PC-3 (cell line): ENCODE measurements at regions not wholly inside any gene's neighbourhood (a gene's known extent, or its start where the extent isn't known, plus 50 kb on each side); places are given as distances from the start of the nearest gene placed in this dataset.

ENCODE experiments used
- ATAC-seq: fragments of 200-7000 bp; cut with Tn5 transposase; 2 replicates; pipeline ENCODE4 v1.9.1; 2020; ENCODE audit warnings: mild to moderate bottlenecking, moderate library complexity
- BruUV-seq: library from RNA; stranded (reverse); fragments of 400-500 nt; replicated peaks from 2 replicates; lab custom pipeline; 2021; lab: Mats Ljungman, UMichigan
- CTCF ChIA-PET: fragments of 300-600 bp; sonication (Branson Sonifier 250); formaldehyde crosslinking; loops from one replicate; lab custom pipeline; 2022; ENCODE audit warnings: antibody characterized with exemption; lab: Charles Lee
- POLR2A ChIA-PET: fragments of 300-600 bp; sonication (Branson Sonifier 250); formaldehyde crosslinking; loops from one replicate; lab custom pipeline; 2022; ENCODE audit warnings: antibody characterized with exemption; ENCODE audit not compliant: unreplicated experiment; lab: Charles Lee
- DNase-seq: peaks from one replicate; pipeline ENCODE4 v3.0.0-alpha.2; 2015
- H2AFZ ChIP-seq: fragments of 300-600 bp; sonication (generic); 2 replicates; pipeline ENCODE4 v1.6.0; 2016; ENCODE audit warnings: antibody characterized with exemption, low read length
- H3F3A ChIP-seq: fragments of 300-600 bp; sonication (generic); one replicate; pipeline ENCODE4 v1.6.0; 2017; ENCODE audit warnings: antibody characterized with exemption, low read length, control low read depth, mild to moderate bottlenecking; ENCODE audit not compliant: unreplicated experiment
- H3K27ac ChIP-seq: fragments of 300-600 bp; sonication (generic); 2 replicates; pipeline ENCODE4 v1.5.1; 2016; ENCODE audit warnings: mild to moderate bottlenecking, low read length
- H3K27me3 ChIP-seq: fragments of 300-600 bp; sonication (generic); 2 replicates; pipeline ENCODE4 v1.6.1; 2016; ENCODE audit warnings: low read length, mixed read lengths
- H3K36me3 ChIP-seq: fragments of 300-600 bp; sonication (generic); 2 replicates; pipeline ENCODE4 v1.6.1; 2016; ENCODE audit warnings: low read depth, mixed run types, low read length, mixed read lengths
- H3K4me1 ChIP-seq: fragments of 300-600 bp; sonication (generic); 2 replicates; pipeline ENCODE4 v1.5.1; 2016; ENCODE audit warnings: low read length; ENCODE audit not compliant: insufficient read depth
- H3K4me2 ChIP-seq: fragments of 300-600 bp; sonication (generic); 2 replicates; pipeline ENCODE4 v1.6.0; 2016; ENCODE audit warnings: low read length
- H3K4me3 ChIP-seq: fragments of 300-600 bp; sonication (generic); 2 replicates; pipeline ENCODE4 v1.5.1; 2016; ENCODE audit warnings: mild to moderate bottlenecking, low read length, mixed read lengths
- H3K79me2 ChIP-seq: fragments of 300-600 bp; sonication (generic); 2 replicates; pipeline ENCODE4 v1.6.1; 2017; ENCODE audit warnings: low read length, mixed read lengths
- H3K9ac ChIP-seq: fragments of 300-600 bp; sonication (generic); 2 replicates; pipeline ENCODE4 v1.6.0; 2016; ENCODE audit warnings: mild to moderate bottlenecking, low read length
- H3K9me2 ChIP-seq: fragments of 300-600 bp; sonication (generic); replicated peaks from 2 replicates; pipeline ENCODE4 v1.6.1; 2016; ENCODE audit warnings: mixed run types, low read length, mixed read lengths
- H3K9me3 ChIP-seq: fragments of 300-600 bp; sonication (generic); 2 replicates; pipeline ENCODE4 v1.6.1; 2016; ENCODE audit warnings: low read length, mixed read lengths
- H4K20me1 ChIP-seq: fragments of 300-600 bp; sonication (generic); 2 replicates; pipeline ENCODE4 v1.6.1; 2016; ENCODE audit warnings: low read length, mixed read lengths
- CTCF ChIP-seq: fragments of 300-600 bp; sonication (generic); conservative IDR thresholded peaks from 2 replicates; pipeline ENCODE4 v1.5.1; 2017; ENCODE audit warnings: antibody characterized with exemption, low read depth, mild to moderate bottlenecking, low read length
- EZH2 ChIP-seq: fragments of 300-600 bp; sonication (generic); IDR thresholded peaks from one replicate; pipeline ENCODE4 v1.6.1; 2017; ENCODE audit warnings: antibody characterized with exemption, mild to moderate bottlenecking, low read length; ENCODE audit not compliant: unreplicated experiment
- EZH2phosphoT487 ChIP-seq: fragments of 300-600 bp; sonication (generic); IDR thresholded peaks from 2 replicates; pipeline ENCODE4 v1.6.1; 2018; ENCODE audit warnings: mild to moderate bottlenecking, antibody characterized with exemption, low read length, borderline replicate concordance
- intact Hi-C: fragments of 100-400 bp; cut with micrococcal nuclease; formaldehyde crosslinking; loops from 2 replicates; pipeline ENCODE4 v1.9.0; 2023

- no peak overlapping the region for H3K9ac ChIP-seq
- no peak for ATAC-seq
- no peaks in the 10 kb centered on the region for H3F3A ChIP-seq
- DNase-seq, result no peak
- no TSS peak for BruUV-seq
- H3K4me1 ChIP-seq, result no peaks in the 10 kb centered on the region
- POLR2A ChIA-PET, result no interaction called here
- no peak for TF ChIP-seq CTCF
- no peak for TF ChIP-seq EZH2phosphoT487
- no peak for TF ChIP-seq EZH2
- no peaks in the 10 kb centered on the region for H4K20me1 ChIP-seq
- no peaks in the 10 kb centered on the region for H3K9me2 ChIP-seq
- intact Hi-C loops, result no loop called here
- H3K79me2 ChIP-seq, result no peaks in the 10 kb centered on the region
- no peak overlapping the region for H3K4me2 ChIP-seq
- H2AFZ ChIP-seq, result no peak overlapping the region
- H3K36me3 ChIP-seq, result no peaks in the 10 kb centered on the region
- no peaks in the 10 kb centered on the region for H3K27me3 ChIP-seq
- CTCF ChIA-PET, result no interaction called here
- H3K9me3 ChIP-seq, result no peaks in the 10 kb centered on the region
- no peak overlapping the region for H3K27ac ChIP-seq
- H3K4me3 ChIP-seq, result no peak overlapping the region
Measured at GRCh38 chr13:47239025-47239424, 342.2 kb upstream of the HTR2A start.

- no peaks in the 10 kb centered on the region for H3K27me3 ChIP-seq
- H3K9me3 ChIP-seq, result no peaks in the 10 kb centered on the region
- no TSS peak for BruUV-seq
- H2AFZ ChIP-seq, result no peak overlapping the region
- no peak overlapping the region for H3K4me3 ChIP-seq
- H3F3A ChIP-seq, result no peaks in the 10 kb centered on the region
- H4K20me1 ChIP-seq, result no peaks in the 10 kb centered on the region
- DNase-seq, result no peak
- no peak overlapping the region for H3K4me2 ChIP-seq
- H3K27ac ChIP-seq, result no peak overlapping the region
- no peaks in the 10 kb centered on the region for H3K79me2 ChIP-seq
- no peak for ATAC-seq
- POLR2A ChIA-PET, result no interaction called here
- intact Hi-C loops, result no loop called here
- CTCF ChIA-PET, result no interaction called here
- H3K4me1 ChIP-seq, result no peaks in the 10 kb centered on the region
- TF ChIP-seq EZH2, result no peak
- no peak for TF ChIP-seq EZH2phosphoT487
- TF ChIP-seq CTCF, result no peak
- H3K36me3 ChIP-seq, result no peaks in the 10 kb centered on the region
- no peak overlapping the region for H3K9ac ChIP-seq
- no peaks in the 10 kb centered on the region for H3K9me2 ChIP-seq
Measured at GRCh38 chr13:47237571-47237970, 340.7 kb upstream of the HTR2A start.

GRCh38 chr13:47233734-47234133 lies 336.9 kb upstream of the HTR2A start:
- Histone ChIP-seq H3F3A (no peaks in the 10 kb centered on the region), H3K79me2 (no peaks in the 10 kb centered on the region), H3K4me2 (no peak overlapping the region), H4K20me1 (no peaks in the 10 kb centered on the region), H3K4me1 (no peaks in the 10 kb centered on the region), H3K27ac (no peak overlapping the region), H3K9ac (no peak overlapping the region), H2AFZ (no peak overlapping the region), H3K27me3 (no peaks in the 10 kb centered on the region), H3K9me2 (no peaks in the 10 kb centered on the region), H3K9me3 (peaks cover 5% of the 10 kb centered on the region; the same call in 1 of the 2 replicates), H3K36me3 (no peaks in the 10 kb centered on the region), H3K4me3 (no peak overlapping the region)
- no peak for TF ChIP-seq CTCF
- no peak for TF ChIP-seq EZH2
- TF ChIP-seq EZH2phosphoT487, result no peak
- intact Hi-C loops, result no loop called here
- DNase-seq (no peak), ATAC-seq (no peak)
- CTCF ChIA-PET, result no interaction called here
- BruUV-seq, result no TSS peak
- POLR2A ChIA-PET, result no interaction called here
